ENCODE measurements at regions not wholly inside any gene's neighbourhood (a gene's known extent, or its start where the extent isn't known, plus 50 kb on each side); places are given as distances from the start of the nearest gene placed in this dataset.

DNA sequence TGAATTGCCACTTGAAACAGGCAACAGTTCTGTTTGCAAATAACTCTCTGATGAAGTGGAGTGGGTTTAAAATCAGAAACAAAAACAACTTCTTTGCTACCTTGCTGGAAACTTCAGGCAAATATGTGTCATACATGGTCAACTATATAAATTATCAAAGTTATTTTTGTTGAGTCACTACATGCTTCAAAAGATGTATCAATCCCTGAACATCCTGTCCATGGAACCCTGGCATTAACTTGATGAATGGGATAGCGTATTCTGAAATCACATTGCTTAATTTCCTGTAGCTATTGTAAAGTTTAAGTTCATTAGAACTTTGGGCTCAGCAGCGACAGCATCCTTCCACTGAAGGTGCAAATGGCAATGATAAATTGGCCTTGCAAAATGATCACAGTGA, 213.6 kb upstream of the MAF start:
- TF ChIP-seq, protein P1, sequence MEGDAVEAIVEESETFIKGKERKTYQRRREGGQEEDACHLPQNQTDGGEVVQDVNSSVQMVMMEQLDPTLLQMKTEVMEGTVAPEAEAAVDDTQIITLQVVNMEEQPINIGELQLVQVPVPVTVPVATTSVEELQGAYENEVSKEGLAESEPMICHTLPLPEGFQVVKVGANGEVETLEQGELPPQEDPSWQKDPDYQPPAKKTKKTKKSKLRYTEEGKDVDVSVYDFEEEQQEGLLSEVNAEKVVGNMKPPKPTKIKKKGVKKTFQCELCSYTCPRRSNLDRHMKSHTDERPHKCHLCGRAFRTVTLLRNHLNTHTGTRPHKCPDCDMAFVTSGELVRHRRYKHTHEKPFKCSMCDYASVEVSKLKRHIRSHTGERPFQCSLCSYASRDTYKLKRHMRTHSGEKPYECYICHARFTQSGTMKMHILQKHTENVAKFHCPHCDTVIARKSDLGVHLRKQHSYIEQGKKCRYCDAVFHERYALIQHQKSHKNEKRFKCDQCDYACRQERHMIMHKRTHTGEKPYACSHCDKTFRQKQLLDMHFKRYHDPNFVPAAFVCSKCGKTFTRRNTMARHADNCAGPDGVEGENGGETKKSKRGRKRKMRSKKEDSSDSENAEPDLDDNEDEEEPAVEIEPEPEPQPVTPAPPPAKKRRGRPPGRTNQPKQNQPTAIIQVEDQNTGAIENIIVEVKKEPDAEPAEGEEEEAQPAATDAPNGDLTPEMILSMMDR (conservative IDR thresholded peaks at IDR 0.05) = no peak
- TF ChIP-seq ZFX (IDR thresholded peaks at IDR 0.05) = no peak

All from C4-2B (cell line).